Fibroblast of upper back skin (primary cell): ENCODE measurements at regions not wholly inside any gene's neighbourhood (a gene's known extent, or its start where the extent isn't known, plus 50 kb on each side); places are given as distances from the start of the nearest gene placed in this dataset.

Experiments used
- DNase-seq: peaks from one replicate; pipeline ENCODE4 v3.0.0-alpha.2; 2013

GRCh38 chr5:135134691-135135381 is 100.8 kb upstream of the PITX1 start:
- no peak for DNase-seq

GRCh38 chr5:135133698-135134515 is 99.9 kb upstream of the PITX1 start:
- no peak for DNase-seq

- DNase-seq, result no peak
Observed at GRCh38 chr5:135133181-135133580, 99.2 kb upstream of the PITX1 start.

GRCh38 chr5:135131801-135132680 is 98.0 kb upstream of the PITX1 start:
- DNase-seq, result no peak

- DNase-seq, result peak; percentile 39
Observed at GRCh38 chr5:135130261-135131215, 96.5 kb upstream of the PITX1 start.

- DNase-seq, result no peak
Observed at GRCh38 chr5:135129307-135129706, 95.3 kb upstream of the PITX1 start.

- no peak for DNase-seq
Observed at GRCh38 chr5:135128361-135128760, 94.3 kb upstream of the PITX1 start.

GRCh38 chr5:135127439-135128240 is 93.6 kb upstream of the PITX1 start:
- peak; percentile 53 for DNase-seq

- DNase-seq, result no peak
Observed at GRCh38 chr5:135126688-135127438, 92.8 kb upstream of the PITX1 start.

- DNase-seq, result no peak
Observed at GRCh38 chr5:135124724-135125123, 90.7 kb upstream of the PITX1 start.

GRCh38 chr5:135124128-135124527 is 90.1 kb upstream of the PITX1 start:
- DNase-seq, result no peak

GRCh38 chr5:135122797-135123196 is 88.8 kb upstream of the PITX1 start:
- no peak for DNase-seq

- no peak for DNase-seq
Observed at GRCh38 chr5:135120951-135121350, 86.9 kb upstream of the PITX1 start.

GRCh38 chr5:135119481-135119880 is 85.5 kb upstream of the PITX1 start:
- DNase-seq, result no peak

GRCh38 chr5:135117590-135117989 is 83.6 kb upstream of the PITX1 start:
- no peak for DNase-seq

- DNase-seq, result no peak
Observed at GRCh38 chr5:135116160-135116561, 82.1 kb upstream of the PITX1 start.

GRCh38 chr5:135115591-135115990 is 81.6 kb upstream of the PITX1 start:
- DNase-seq, result no peak

- DNase-seq, result no peak
Observed at GRCh38 chr5:135114759-135115158, 80.7 kb upstream of the PITX1 start.

- DNase-seq, result no peak
Observed at GRCh38 chr5:135112008-135112725, 78.1 kb upstream of the PITX1 start.
